ENCODE measurements at regions not wholly inside any gene's neighbourhood (a gene's known extent, or its start where the extent isn't known, plus 50 kb on each side); places are given as distances from the start of the nearest gene placed in this dataset.

DNA sequence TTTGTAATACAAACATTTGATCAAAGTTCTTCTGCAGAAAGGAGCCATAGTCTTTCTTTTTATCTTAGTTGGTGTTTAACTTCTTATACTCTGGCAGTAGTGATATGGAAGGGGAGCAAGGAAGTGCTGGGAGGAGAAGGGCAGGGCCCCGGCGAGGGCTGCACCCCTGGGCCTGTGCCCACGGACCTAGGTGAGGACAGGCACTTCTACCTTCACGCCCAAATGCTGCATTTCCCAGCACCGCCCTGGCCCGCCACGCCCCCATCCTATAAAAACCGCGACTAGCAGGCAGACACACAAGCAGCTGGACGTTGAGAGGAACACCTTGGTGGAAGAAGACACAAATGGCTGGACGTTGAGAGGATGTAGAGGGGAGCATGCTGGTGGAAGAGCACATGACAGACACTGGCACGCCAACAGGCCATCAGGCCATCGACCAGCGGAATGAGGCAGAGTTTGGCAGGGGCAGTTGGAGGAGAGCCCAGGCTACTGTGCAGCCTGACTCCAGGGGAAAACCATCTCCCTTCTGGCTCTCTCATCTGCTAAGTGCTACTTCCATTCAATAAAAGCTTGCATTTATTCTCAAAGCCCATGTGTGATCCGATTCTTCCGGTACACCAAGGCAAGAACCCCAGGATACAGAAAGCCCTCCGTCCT is 81.5 kb upstream of the C9orf72 start:
- no peak for TF ChIP-seq POLR2A (IDR thresholded peaks at IDR 0.05; ENCODE audit: low read length)
- no peak for TF ChIP-seq GATA1 (IDR thresholded peaks at IDR 0.05; ENCODE audit: low read depth, low read length)

Measured in erythroblast (primary cell).